ENCODE measurements at regions not wholly inside any gene's neighbourhood (a gene's known extent, or its start where the extent isn't known, plus 50 kb on each side); places are given as distances from the start of the nearest gene placed in this dataset.

- no peak for TF ChIP-seq ESRRA (IDR thresholded peaks at IDR 0.05; ENCODE audit: borderline replicate concordance, low read length)
- TF ChIP-seq RFX5 (IDR thresholded peaks at IDR 0.05) = no peak
- TF ChIP-seq FOSB (CRISPR knock-in tag; IDR thresholded peaks at IDR 0.05) = no peak
- no peak for TF ChIP-seq FOSL2 (IDR thresholded peaks at IDR 0.05)
- no peak for TF ChIP-seq FOSL2 (CRISPR knock-in tag; IDR thresholded peaks at IDR 0.05)
- no peak for TF ChIP-seq JUNB (IDR thresholded peaks at IDR 0.05)
- TF ChIP-seq CBX2 (IDR thresholded peaks at IDR 0.05; ENCODE audit: borderline replicate concordance, low read depth) = no peak
- TF ChIP-seq KDM1A (IDR thresholded peaks at IDR 0.05; ENCODE audit: low read depth) = no peak
- no peak for TF ChIP-seq ZC3H11A (IDR thresholded peaks at IDR 0.05)
- no peak for TF ChIP-seq ZSCAN20 (CRISPR knock-in tag; IDR thresholded peaks at IDR 0.05)
- no peak for TF ChIP-seq NR3C1 (IDR thresholded peaks at IDR 0.05)
- TF ChIP-seq HES2 (IDR thresholded peaks at IDR 0.05) = no peak
- TF ChIP-seq MAFK (IDR thresholded peaks at IDR 0.05; ENCODE audit: partially characterized antibody) = no peak
- no peak for TF ChIP-seq MYC (IDR thresholded peaks at IDR 0.05; ENCODE audit: borderline replicate concordance, low read length)
- no peak for TF ChIP-seq RNF2 (IDR thresholded peaks at IDR 0.05; ENCODE audit: borderline replicate concordance, low read depth)
- TF ChIP-seq FOXS1 (CRISPR knock-in tag; IDR thresholded peaks at IDR 0.05) = no peak
- POLR2A ChIA-PET = no interaction called here
- ATAC-seq (no peak), DNase-seq (ENCODE audit: low read depth in 1 of 2, low spot score in 1 of 2) (no peak), FAIRE-seq (no peak)
- H3K4me1 ChIP-seq = no peaks in the 10 kb centered on the region
- WGBS (ENCODE audit: missing lambda C conversion rate) = 30% methylated on average over 6 of the region's 6 CpGs
- H3K4me3 ChIP-seq = no peak overlapping the region
- H3K27ac ChIP-seq = no peak overlapping the region
- H3K4me2 ChIP-seq = no peak overlapping the region
- H3K9me3 ChIP-seq = no peaks in the 10 kb centered on the region
- CTCF ChIA-PET = interaction anchor here (0.9 kb wide), 1 partner anchor 87 kb away, joined by 3 read pairs; no protein-coding TSS in a partner anchor
These were observed 482.3 kb upstream of the KLHL29 start for GRCh38 chr2:22902662-22903165.

GRCh38 chr2:22903616-22904015, 481.4 kb upstream of the KLHL29 start:
- no peak for TF ChIP-seq NR3C1 (IDR thresholded peaks at IDR 0.05)
- no peak for TF ChIP-seq HOXB5 (CRISPR knock-in tag; IDR thresholded peaks at IDR 0.05)
- no peak for TF ChIP-seq RNF2 (IDR thresholded peaks at IDR 0.05; ENCODE audit: borderline replicate concordance, low read depth)
- no peak for TF ChIP-seq E2F6 (IDR thresholded peaks at IDR 0.05; ENCODE audit: borderline replicate concordance, low read depth)
- no peak for TF ChIP-seq CBX2 (IDR thresholded peaks at IDR 0.05; ENCODE audit: borderline replicate concordance, low read depth)
- TF ChIP-seq ESRRA (IDR thresholded peaks at IDR 0.05; ENCODE audit: borderline replicate concordance, low read length) = no peak
- no peak for TF ChIP-seq RARB (CRISPR knock-in tag; IDR thresholded peaks at IDR 0.05)
- TF ChIP-seq CHD2 (IDR thresholded peaks at IDR 0.05; ENCODE audit: low read length, partially characterized antibody) = no peak
- TF ChIP-seq ATOH8 (CRISPR knock-in tag; IDR thresholded peaks at IDR 0.05; ENCODE audit: low read depth) = no peak
- TF ChIP-seq REST (IDR thresholded peaks at IDR 0.05) = no peak
- TF ChIP-seq HDAC2 (IDR thresholded peaks at IDR 0.05) = no peak
- TF ChIP-seq NFE2L2 (conservative IDR thresholded peaks at IDR 0.05; ENCODE audit: low read length) = no peak
- TF ChIP-seq CEBPB (IDR thresholded peaks at IDR 0.05) = no peak
- TF ChIP-seq ZC3H11A (IDR thresholded peaks at IDR 0.05) = no peak
- TF ChIP-seq MAZ (IDR thresholded peaks at IDR 0.05; ENCODE audit: borderline replicate concordance, low read depth, low read length) = no peak
- ChIA-PET POLR2A (no interaction called here), CTCF (interaction anchor here (0.9 kb wide), 1 partner anchor 88 kb away, joined by 3 read pairs; no protein-coding TSS in a partner anchor)
- ATAC-seq (no peak), DNase-seq (ENCODE audit: low read depth in 1 of 2, low spot score in 1 of 2) (no peak), FAIRE-seq (no peak)
- no peak overlapping the region for H3K4me2 ChIP-seq
- no peaks in the 10 kb centered on the region for H3K9me3 ChIP-seq
- WGBS (ENCODE audit: missing lambda C conversion rate) = 0% methylated on average over 1 of the region's 1 CpG
- H3K4me3 ChIP-seq = no peak overlapping the region
- no peaks in the 10 kb centered on the region for H3K4me1 ChIP-seq
- no peak overlapping the region for H3K27ac ChIP-seq
